Type B pancreatic cell (in vitro differentiated cells): ENCODE measurements at regions not wholly inside any gene's neighbourhood (a gene's known extent, or its start where the extent isn't known, plus 50 kb on each side); places are given as distances from the start of the nearest gene placed in this dataset.

Experiments
- DNase-seq: peaks from one replicate; pipeline ENCODE4 v3.0.0; 2021; ENCODE audit warnings: mixed read lengths; ENCODE audit not compliant: unreplicated experiment; ENCODE audit errors: extremely low spot score
- H3K27ac Mint-ChIP-seq: 2 replicates; pipeline ENCODE4 v1.8.0; 2021; ENCODE audit warnings: mild to moderate bottlenecking, mixed read lengths
- H3K27me3 Mint-ChIP-seq: 2 replicates; pipeline ENCODE4 v1.8.0; 2021; ENCODE audit warnings: mixed read lengths
- H3K36me3 Mint-ChIP-seq: 2 replicates; pipeline ENCODE4 v1.8.0; 2021; ENCODE audit warnings: mixed read lengths
- H3K4me1 Mint-ChIP-seq: one replicate; pipeline ENCODE4 v1.8.0; 2021; ENCODE audit warnings: mixed read lengths; ENCODE audit not compliant: unreplicated experiment
- H3K4me3 Mint-ChIP-seq: 2 replicates; pipeline ENCODE4 v1.8.0; 2021; ENCODE audit warnings: mild to moderate bottlenecking, mixed read lengths
- H3K9me3 Mint-ChIP-seq: 2 replicates; pipeline ENCODE4 v1.8.0; 2021; ENCODE audit warnings: mixed read lengths
- CTCF ChIP-seq: fragments of 200-600 bp; sonication (generic); conservative IDR thresholded peaks from 2 replicates; pipeline ENCODE4 v1.5.0; 2021; ENCODE audit warnings: antibody characterized with exemption, mild to moderate bottlenecking

GRCh38 chr1:78760858-78761257 is 111.2 kb downstream of the IFI44 start:
- no peak overlapping the region for H3K4me3 Mint-ChIP-seq
- no peak for TF ChIP-seq CTCF
- H3K27me3 Mint-ChIP-seq, result no peaks in the 10 kb centered on the region
- H3K4me1 Mint-ChIP-seq, result peaks cover 10% of the 10 kb centered on the region
- no peak overlapping the region for H3K27ac Mint-ChIP-seq
- H3K36me3 Mint-ChIP-seq, result no peaks in the 10 kb centered on the region
- peaks cover 10% of the 10 kb centered on the region for H3K9me3 Mint-ChIP-seq
- no peak for DNase-seq

GRCh38 chr1:78762113-78762512 is 112.5 kb downstream of the IFI44 start:
- TF ChIP-seq CTCF, result no peak
- Mint-ChIP-seq H3K36me3 (no peaks in the 10 kb centered on the region), H3K4me1 (peaks cover 10% of the 10 kb centered on the region), H3K9me3 (peaks cover 13% of the 10 kb centered on the region), H3K4me3 (no peak overlapping the region), H3K27ac (no peak overlapping the region), H3K27me3 (no peaks in the 10 kb centered on the region)
- DNase-seq, result no peak

DNA sequence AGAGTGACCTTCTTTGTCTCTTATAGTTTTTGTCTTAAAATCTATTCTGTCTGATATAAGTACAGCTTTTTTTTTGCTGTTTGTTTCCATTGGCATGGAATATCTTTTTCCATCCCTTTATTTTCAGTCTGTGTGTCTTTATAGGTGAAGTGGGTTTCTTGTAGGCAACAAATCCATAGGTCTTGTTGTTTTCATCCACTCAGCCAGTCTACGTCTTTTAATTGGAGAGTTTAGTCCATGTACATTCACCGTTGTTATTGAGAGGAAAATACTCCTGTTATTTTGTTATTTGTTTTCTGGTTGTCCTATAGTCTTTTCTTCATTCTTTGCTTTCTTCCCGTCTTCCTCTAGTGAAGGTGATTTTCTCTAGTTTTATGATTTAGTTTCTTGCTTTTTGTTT is 115.9 kb downstream of the IFI44 start:
- TF ChIP-seq CTCF, result no peak
- H3K36me3 Mint-ChIP-seq, result no peaks in the 10 kb centered on the region
- DNase-seq, result no peak
- peaks cover 6% of the 10 kb centered on the region for H3K4me1 Mint-ChIP-seq
- no peak overlapping the region for H3K4me3 Mint-ChIP-seq
- no peaks in the 10 kb centered on the region for H3K27me3 Mint-ChIP-seq
- no peak overlapping the region for H3K27ac Mint-ChIP-seq
- H3K9me3 Mint-ChIP-seq, result peaks cover 13% of the 10 kb centered on the region

DNA sequence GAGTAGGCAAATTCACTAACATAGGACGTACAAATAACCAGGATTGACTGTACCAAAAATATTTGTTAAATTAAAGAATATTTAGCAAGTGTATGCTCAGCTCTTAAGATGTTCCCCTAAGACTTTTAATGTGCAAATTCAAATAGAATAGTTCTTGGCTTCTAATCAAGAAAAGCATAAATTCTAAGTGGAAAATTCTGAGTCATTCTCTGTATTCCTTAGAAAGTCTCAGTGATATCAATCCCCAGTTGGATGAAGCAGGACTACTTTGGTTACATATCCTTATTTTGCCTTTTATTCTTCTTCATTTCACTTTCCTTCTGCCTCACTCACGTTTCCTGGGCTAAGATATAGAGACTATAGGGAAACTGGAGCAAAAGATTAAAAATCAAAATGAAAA is 130.2 kb downstream of the IFI44 start:
- no peaks in the 10 kb centered on the region for H3K36me3 Mint-ChIP-seq
- H3K9me3 Mint-ChIP-seq, result no peaks in the 10 kb centered on the region
- H3K27ac Mint-ChIP-seq, result no peak overlapping the region
- no peak for TF ChIP-seq CTCF
- H3K27me3 Mint-ChIP-seq, result no peaks in the 10 kb centered on the region
- DNase-seq, result no peak
- no peaks in the 10 kb centered on the region for H3K4me1 Mint-ChIP-seq
- no peak overlapping the region for H3K4me3 Mint-ChIP-seq

DNA sequence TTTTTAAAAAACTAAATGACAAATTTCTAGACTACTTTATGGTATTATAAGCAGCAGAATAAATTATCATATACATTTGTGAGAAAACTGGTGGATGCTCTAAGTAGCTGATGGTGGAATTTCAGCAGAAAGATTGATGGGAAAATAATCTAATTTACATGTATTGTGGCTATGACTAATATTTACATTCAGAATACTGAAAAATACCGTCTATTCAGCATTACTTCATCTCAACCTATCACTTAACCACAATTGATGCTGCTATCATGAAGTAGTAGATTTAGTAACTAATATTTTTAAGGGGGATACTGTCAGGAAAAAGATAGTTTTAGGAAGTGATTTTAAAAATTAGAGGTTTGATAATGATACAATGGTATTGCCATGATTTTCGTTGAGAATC is 137.9 kb downstream of the IFI44 start:
- H3K4me3 Mint-ChIP-seq, result no peak overlapping the region
- TF ChIP-seq CTCF, result no peak
- no peak for DNase-seq

GRCh38 chr1:78790174-78790573 is 140.5 kb downstream of the IFI44 start:
- Mint-ChIP-seq H3K9me3 (no peaks in the 10 kb centered on the region), H3K27me3 (no peaks in the 10 kb centered on the region), H3K4me3 (no peak overlapping the region), H3K4me1 (no peaks in the 10 kb centered on the region), H3K36me3 (no peaks in the 10 kb centered on the region), H3K27ac (no peak overlapping the region)
- TF ChIP-seq CTCF, result no peak
- no peak for DNase-seq

More for the DNA sequence above, 137.9 kb downstream of the IFI44 start:
- H3K27ac Mint-ChIP-seq, result no peak overlapping the region
- H3K27me3 Mint-ChIP-seq, result no peaks in the 10 kb centered on the region
- no peaks in the 10 kb centered on the region for H3K36me3 Mint-ChIP-seq
- H3K9me3 Mint-ChIP-seq, result no peaks in the 10 kb centered on the region
- no peaks in the 10 kb centered on the region for H3K4me1 Mint-ChIP-seq
